ENCODE measurements at regions not wholly inside any gene's neighbourhood (a gene's known extent, or its start where the extent isn't known, plus 50 kb on each side); places are given as distances from the start of the nearest gene placed in this dataset.

DNA sequence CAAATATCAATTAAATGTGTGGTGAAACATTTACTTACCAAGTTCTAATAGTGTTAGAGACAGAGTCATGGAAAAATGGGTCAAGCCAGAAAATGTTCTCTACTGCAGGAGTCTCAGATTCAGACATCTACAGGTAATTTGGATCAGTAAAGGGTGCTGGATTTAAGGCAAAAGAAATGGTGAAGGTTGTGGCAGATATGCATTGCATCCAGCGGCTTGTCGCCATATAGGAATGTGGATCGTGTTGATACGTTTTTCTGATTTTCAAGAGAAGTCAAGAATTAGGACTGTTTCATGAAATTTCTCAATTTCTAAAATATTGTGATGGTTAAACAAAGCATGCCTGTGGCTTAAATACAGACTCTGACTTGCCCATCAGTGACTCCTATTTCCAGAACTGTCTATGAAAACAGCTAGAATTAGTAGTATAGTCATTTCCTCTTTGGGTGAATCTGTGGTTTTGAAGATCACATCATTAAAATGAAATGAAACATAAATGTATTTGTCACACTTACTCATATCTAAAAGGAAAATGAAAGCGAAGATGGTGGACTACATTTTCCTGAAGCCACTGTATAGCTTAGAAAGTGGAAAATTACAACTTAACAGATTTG lies 110.1 kb upstream of the VEGFC start:
- no peak for DNase-seq

DNA sequence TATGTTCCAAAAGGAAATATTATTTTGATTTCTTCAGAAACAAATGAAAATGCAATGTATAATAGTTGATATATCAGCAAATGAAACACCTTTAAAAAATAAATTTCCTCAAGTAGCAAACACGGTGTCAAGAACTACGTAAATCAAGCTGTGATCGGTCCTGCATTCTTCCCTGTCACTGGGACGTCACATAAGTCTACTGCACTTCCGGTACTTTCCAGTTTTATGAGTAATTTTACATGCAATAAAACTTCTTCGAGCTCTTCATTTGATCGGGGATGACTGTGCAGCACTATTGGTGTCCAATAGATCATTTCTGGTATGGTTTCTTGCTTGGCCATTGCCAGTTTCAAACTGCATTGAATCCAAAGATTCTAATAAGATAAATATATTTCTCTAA lies 114.0 kb upstream of the VEGFC start:
- no peak for DNase-seq

DNA sequence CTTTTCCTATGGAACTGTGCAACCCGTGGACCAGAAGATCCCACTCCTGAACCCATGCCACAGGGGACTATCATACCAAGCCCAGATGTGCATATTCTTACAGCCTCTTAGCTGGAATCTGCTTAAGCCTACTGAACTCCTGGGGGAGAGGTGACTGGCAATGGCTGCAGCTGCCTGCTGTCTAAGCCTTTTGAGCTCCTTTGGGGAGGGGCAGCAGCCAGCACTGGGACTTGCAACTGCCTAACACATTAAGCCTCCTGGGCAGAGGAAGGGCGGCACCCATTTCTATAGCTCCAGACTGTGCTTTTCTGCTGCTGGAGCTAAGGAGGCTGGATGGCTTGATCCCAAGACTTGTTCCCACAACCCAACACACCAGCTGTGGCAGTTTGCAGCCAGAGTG lies 117.9 kb upstream of the VEGFC start:
- DNase-seq, result no peak

DNA sequence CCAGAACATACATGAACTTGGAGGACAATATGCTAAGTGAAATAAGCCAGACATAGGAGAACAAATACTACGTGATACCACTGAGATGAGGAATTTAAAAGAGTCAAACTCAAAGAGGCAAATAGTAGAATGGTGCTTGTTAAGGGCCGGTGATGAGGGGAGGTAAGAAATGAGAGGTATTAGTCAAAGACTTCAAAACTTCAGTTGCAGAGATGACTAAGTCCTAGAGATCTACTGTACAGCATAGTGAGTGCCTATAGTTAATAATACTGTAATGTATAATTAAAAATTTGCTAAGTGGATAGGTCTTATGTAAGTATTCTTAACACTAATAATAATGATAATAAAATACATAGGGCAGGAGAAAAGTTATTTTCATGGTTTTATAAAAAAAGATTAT lies 126.9 kb upstream of the VEGFC start:
- no peak for DNase-seq

DNA sequence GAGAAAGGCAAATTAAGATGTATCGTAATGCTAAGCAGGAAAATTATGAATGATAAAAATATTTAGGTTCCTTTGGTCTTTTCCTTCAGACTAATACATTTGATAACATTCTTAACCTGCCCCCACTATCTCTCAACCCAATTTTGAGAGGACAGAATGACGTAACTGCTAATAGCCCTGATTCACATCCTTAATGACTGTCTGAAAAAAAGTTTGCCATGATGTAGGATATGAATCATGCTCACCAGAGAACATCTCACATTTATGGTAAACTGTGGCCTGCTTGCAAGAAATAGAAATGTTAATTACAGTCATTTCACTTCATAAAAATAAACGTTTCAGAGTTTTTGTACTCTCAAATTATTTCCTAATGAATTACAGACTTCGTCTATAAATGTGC lies 128.0 kb upstream of the VEGFC start:
- DNase-seq, result no peak

DNA sequence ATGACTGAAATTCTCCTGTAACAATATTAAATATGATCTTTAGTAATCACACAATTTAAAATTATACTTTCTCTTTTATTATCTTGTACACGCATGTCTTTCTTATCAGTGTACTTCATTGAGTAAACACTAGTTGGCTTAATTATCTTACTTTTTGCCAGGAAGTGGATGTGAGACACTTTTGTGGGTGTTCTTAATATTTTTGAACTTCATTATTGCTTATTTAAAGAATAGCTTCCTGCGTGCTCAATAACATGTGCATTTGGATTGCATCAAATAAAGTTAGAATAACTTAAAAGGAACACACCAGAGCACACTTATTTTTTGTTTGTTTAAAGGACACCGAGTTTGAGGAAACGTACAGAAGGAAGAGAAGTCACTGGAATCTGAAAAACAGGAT lies 128.5 kb upstream of the VEGFC start:
- no peak for DNase-seq

DNA sequence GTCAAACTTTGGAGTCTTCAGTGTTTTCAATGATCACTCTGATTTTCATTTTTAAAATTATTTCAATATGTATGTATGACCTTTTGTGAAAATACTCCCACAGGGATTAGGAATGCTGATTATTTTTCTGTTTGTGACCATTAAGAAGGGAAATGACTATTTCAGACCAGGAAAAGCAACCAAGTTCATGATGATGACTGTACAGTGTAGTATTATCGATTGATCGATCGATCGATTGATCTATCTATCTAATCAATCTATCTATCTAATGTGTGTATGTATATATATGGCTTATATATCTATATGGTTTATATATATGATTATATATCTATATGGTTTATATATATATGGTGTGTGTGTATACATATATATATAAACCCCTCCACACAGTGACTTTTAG lies 131.5 kb upstream of the VEGFC start:
- DNase-seq, result no peak

DNA sequence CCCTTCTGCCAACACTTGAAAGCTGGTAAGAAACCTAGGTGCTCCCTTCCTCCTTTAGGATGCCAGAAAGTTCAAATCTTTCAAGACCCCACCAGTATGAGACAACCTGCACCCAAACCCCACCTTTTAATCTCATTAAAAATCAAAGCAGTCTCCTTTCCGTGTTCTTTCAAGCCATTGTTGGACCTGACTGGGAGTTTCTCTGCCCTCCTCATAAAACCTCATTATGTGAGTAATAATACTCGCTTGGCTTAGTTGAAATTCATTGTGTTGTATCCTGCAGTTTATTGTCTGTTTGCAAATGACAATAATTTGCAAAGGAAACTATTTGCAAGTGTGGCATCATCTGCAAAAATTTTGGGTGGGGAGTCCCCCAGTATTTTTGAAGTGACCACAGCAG lies 133.2 kb upstream of the VEGFC start:
- DNase-seq, result no peak

DNA sequence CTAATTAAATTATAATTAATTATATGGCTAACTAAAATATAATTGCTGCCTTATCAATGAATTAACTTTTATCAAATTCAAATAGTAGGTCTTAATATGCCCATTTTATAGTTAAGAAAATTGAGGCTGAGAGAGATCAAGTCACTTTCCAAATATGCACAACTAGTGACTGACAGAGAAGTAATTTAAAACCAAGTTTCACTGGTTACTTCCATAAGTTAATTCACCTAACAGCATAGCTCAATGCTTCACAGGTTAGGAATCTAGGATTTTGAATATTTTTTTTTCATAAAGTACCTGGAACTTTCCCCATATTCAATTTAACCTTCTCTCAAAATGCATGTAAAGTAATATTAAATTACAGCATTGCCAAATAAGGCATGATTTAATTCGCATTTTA lies 134.4 kb upstream of the VEGFC start:
- no peak for DNase-seq

DNA sequence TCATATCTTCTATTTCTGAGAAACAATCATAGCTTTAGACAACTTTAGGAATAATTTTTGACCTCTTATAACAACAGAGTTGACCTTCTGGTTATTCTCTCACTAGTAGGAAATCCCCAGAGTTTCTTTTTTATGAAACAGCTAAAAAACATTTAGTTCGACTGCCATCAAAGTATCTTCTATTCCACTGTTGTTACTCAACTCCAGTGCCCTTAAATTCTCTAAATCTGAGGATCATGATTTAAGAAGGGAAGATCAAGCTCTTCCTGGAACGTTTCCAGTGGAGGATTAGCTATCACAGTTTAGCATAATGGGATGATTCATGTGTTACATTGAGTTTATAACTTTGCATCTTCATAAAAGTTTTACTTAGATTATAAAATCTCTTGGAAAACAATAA lies 134.9 kb upstream of the VEGFC start:
- DNase-seq, result no peak

DNA sequence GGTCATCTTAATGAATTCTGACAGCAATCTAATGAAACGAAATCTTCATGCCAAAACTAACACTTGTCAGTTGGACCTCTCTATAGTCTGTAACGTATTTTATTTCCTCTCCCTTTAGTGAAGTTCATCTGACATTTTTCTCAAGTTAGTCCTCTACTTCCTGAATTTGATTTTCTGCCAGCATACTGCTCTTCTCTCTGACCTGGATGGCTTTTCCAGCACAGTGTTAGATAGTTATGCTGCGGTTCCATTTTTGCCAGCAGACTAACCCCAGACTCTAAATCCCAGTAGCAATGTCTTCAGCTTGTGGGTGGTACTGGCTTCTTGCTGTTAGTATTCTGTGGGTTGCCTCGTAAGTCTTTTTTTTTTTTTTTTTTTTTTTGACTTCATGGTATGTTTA lies 146.7 kb upstream of the VEGFC start:
- no peak for DNase-seq

DNA sequence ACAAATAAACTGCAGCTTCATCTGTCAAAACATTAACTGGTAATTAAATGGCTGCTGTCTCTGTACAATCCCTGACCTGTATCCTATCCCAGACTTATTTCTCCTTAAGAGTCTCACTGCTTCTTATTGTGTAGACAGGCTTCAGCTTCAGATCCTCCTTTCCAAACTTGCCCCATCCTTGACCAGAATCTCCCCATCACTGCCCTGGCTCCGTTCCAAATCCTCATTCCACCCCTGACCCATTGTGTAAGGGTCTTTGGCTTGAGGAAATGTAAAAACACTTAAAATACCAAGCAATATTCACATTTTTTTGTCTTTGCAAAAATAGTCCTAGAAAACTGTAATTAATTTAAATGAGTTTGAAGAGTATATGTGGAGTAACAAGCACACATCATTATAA lies 152.6 kb upstream of the VEGFC start:
- DNase-seq, result no peak

DNA sequence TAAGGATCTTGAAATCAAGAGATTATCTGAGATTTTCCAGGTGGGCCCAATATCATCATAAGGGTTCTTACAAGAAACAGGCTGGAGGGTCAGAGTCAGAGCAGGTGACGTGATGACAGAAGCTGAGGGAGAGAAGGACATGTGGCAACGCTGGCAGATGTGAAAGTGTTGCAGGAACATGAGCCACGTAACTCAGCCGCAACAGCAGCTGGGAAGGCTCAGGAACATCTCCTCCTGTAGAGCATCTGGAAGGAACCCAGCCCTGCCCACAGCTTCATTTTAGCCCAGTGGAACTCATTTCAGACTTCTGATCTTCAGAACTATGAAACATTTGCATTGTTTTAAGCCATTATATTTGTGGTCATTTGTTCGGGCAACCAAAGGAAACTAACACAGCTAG lies 156.3 kb upstream of the VEGFC start:
- no peak for DNase-seq

DNA sequence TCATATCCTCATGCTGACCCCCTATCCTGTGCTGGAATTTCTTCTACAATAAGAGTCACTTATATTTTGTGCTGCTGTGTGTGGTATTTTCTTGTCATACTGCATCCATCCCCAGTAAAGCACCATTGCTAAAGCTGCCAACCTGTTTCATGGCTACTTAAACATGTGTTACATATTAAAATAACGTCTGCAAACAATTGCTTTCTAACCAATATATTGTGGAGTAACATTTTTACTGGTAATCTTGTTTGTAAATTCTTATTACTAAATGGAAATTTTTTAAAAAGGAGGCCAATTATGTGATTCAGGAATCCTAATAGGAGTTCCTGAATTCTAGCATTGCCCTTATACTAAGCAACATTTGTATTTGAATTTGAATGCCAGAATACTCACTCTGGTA lies 160.3 kb upstream of the VEGFC start:
- DNase-seq, result no peak

DNA sequence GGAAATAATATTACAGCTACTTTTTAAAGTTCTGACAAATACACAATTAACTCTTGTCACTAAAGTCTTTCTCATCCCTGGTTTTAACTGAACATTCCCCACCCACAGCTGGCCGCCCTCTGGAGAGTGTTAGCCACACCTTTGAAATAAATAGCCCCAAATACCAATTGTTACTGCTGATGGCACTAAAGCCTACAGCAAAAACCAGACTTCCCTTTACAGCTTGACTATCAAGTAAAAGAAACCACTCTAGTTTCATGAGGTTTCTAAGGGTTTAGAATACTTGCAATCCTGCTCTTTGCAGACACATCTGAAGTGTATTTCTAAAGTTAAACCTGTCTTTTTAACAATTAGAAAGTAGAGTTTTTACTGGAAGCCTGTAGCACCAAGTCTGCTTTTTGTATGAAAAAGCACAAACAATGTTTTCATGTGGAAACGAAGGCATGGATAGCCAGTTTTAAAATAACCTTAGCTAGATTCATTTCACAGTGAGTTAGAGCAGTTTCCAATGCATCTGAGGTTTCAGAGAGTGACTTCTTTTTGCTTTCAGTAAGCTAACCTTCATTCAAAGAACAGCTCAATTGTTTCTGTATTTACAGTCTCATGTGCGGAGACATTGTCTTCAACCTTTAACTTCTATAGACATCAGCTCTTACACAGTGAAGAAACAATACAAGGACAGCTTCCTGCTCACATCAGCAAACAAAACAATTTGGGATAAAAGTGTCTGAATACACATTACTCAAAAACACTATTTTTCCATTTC lies 164.8 kb upstream of the VEGFC start:
- no peak for DNase-seq

DNA sequence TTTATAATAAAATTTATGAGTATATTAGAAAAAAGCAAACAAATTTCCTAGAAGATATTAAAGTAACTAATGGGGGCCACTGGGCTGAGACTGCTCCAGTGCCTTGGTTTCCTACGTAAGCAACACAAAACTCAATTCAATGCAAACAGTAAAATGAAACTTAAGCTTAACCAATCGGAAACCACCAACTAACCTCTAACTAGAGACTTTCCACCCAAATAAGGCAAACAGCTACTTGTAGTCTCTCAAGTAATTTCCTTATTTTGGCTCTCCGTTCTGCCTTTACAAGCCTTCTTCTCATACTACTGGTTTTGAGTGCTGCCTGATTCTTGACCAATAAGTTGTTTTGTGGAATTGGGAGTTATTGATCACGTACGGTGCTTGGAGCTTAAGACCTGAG lies 167.3 kb upstream of the VEGFC start:
- no peak for DNase-seq

DNA sequence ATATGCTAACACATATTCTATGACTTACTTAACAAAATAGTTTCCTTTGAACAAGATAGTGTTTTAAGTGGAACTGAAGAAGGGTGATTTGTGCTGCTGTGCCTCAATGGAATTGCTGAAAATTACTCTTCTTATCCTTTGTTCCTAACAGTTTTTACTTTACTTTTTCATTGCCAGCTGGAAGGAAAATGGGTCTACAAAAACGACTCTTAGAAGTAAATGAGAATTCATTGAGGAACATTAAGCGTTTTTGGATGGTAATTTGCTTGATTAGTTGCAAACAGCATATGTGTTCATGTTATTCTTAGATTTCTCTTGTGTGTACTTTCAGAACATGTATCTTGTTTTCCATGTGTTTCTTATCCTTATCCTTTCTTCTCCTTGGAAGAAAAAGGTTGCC lies 170.4 kb upstream of the VEGFC start:
- DNase-seq, result no peak

DNA sequence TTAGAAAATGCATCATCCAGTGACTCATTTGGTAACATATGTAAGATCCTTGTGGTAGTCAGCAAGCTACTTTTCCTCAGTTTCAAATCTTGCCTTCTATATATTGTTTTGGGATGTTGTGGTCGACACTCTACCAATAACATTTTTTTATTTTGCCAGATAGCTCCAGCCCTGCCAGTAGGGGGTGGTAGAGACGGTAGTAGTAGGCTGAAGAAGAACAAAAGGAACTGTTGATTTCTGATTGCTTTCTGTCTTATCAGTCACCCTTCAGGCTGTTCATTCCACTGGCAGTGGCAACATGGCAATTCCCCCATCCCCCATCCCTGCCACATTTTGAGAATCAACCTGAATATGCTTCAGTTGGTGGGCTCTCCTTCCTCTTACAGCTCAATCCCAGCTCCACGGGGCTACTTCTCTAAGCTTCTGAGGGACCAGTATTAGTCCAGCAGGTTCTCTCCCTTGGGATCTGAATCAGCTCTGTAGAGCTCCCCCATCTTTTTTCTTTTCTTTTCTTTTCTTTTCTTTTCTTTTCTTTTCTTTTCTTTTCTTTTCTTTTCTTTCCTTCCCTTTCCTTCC lies 171.5 kb upstream of the VEGFC start:
- no peak for DNase-seq

DNA sequence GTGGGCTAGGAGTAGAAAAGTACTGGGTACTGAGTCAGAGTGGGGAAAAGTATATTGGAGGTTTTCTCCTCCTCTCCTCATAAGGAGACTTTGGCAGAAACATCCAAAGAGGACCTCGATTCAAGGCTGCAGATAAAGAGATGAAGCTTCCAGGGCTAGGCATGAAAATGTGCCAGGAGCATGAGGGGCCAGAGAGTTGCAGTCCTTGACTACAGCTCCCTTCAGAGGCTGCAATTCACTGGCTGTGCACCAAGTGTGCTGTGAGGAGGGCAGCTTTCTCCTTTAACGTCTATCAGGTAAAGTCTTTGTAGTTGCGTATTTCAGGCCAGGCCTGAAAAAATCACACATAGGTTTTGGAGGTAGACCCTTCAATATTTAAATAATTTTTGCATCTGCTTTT lies 174.9 kb upstream of the VEGFC start:
- DNase-seq, result no peak

DNA sequence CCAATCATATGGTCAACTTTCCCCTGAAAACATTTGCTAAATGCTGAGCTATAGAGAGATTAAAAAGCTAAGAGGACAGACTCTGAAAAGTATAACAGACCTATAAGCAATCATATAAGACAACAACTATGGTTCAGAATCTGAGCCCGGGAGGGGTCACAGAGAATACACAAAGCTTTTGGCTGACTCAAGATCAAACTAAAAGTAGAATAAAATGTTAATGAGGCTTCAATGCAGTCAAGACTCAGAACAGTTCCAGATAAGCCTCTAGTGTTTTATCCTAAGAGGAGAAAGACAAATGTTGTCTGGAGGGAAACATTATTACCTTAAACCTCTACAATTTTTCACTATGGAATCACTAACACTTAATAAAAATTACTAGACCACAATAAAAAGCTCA lies 175.4 kb upstream of the VEGFC start:
- no peak for DNase-seq

DNA sequence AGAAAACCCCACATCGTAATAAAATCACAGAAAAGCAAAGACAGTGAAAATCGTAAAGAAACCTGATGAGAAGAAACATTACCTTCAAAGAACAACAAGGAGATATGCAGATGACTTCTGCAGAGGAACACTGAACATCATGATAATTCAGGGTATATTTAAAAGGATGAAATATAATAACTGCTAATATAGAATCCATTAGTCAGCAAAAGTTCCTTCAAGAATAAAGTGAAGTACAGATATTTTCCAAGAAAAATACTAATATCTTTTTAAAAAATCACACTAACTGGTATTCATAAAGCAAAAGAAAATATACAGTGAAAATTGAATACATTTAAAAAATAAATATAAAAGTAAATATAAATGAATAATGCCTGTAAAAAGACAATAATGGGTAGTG lies 176.3 kb upstream of the VEGFC start:
- DNase-seq, result no peak

DNA sequence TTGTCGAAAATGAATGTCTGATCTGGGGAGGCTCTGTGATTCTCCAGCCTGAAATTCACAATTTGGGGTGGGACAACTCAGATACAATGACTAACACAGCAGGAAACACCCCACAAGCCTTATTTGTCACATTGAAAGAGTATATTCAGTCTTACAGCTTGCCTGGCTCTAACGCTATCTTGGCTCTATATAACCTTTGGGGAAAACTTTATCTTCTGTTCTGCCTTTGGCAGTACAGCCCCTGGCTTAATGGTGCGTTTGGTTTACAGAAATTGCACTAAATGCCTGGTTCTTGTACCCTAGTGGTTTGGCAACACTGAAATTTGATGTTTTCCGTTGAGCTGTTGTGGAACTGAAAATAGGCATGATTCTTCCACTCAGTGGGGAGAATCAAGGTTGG lies 178.1 kb upstream of the VEGFC start:
- no peak for DNase-seq

DNA sequence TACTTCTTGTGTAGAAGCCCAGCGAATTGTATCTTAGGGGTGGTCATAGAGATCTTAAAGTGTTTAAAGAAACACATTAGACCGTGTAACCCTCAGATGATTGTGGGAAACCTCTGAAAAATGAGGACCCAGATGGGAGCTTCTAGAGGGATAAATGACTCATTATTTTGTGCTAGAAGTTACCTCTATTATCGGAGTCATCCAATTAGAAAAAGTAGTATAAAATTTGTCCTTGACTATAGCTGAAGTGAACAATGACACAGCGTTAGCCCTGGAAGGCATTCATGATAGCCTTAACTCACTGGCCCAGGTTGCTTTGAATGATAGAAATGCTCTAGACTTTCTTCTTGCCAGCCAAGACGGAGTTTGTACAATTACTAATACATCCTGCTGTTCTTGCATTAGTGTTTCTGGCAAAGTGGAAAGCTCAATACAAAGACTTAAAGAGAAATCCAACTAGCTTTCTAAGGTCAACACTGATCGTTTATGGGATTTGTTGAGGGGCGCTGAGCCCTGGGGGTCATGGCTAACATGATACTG lies 178.9 kb upstream of the VEGFC start:
- no peak for DNase-seq

DNA sequence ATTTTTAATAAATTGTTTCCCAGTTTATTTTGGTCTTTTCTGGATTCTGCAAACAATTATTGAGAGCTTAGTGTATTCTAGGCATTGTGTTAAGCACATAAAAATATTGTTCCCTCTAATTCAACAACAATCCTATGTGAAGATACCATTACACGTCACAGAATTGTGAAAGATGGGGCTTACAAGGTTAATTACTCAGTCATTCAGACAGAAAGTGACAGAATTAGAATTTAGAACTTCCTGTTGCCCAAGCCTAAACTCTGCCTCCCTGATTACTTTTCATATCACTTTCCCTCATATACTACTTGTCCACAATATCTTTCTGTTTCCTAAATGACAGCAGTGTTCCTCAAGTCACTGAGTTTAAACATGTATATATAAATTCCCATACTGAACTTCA lies 186.7 kb upstream of the VEGFC start:
- no peak for DNase-seq

DNA sequence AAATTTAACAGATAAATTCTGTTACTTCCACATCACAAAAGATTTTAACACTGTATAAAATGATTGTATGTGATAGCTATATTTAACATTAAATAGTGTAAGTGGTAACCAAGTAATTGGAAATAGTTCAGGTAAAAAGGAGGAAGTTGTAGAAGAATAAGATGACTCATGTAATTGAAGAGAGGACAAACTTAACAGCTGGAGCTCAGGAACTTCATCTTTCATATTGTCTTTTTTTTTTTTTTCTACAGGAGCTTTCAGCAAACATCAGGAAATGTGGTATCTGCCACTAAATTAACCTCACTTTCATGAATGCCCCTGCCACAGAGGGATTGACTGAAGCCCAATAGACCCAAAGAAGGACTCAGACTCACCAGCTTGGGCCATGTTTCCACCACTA lies 188.4 kb upstream of the VEGFC start:
- no peak for DNase-seq

Measured in femur (tissue), 1 donor.